IPS DF 6.9 (cell line): ENCODE measurements at regions not wholly inside any gene's neighbourhood (a gene's known extent, or its start where the extent isn't known, plus 50 kb on each side); places are given as distances from the start of the nearest gene placed in this dataset.
"Not testable (repeated sequence)": the region's sequence is repeated elsewhere in the genome, so short reads cannot be mapped to it uniquely, and the experiment has no call there.

ENCODE experiments used
- DNase-seq: peaks from one replicate; pipeline ENCODE4 v3.0.0-alpha.2; 2013; ENCODE audit warnings: low read depth, low spot score
- H3K27ac ChIP-seq: one replicate; pipeline ENCODE4 v1.5.1; 2013; ENCODE audit warnings: low read length, control low read depth
- H3K27me3 ChIP-seq: 2 replicates; pipeline ENCODE4 v1.6.1; 2013; ENCODE audit warnings: mild to moderate bottlenecking, low read length; ENCODE audit not compliant: control insufficient read depth, insufficient read depth
- H3K36me3 ChIP-seq: 2 replicates; pipeline ENCODE4 v1.6.1; 2013; ENCODE audit warnings: low read length; ENCODE audit not compliant: control insufficient read depth, insufficient read depth
- H3K4me1 ChIP-seq: 2 replicates; pipeline ENCODE4 v1.6.1; 2013; ENCODE audit warnings: low read length; ENCODE audit not compliant: control insufficient read depth, insufficient read depth
- H3K4me3 ChIP-seq: 2 replicates; pipeline ENCODE4 v1.5.1; 2013; ENCODE audit warnings: mild to moderate bottlenecking, low read length
- H3K9me3 ChIP-seq: 2 replicates; pipeline ENCODE4 v1.6.1; 2013; ENCODE audit warnings: low read length, inconsistent platforms; ENCODE audit not compliant: control insufficient read depth, insufficient read depth
- WGBS: extraction: QIAGEN DNeasy Blood & Tissue Kit; methylation state at CpG from one replicate; pipeline ENCODE4 v1.1.7; 2013; ENCODE audit warnings: mixed read lengths, missing lambda C conversion rate; ENCODE audit not compliant: insufficient read length, insufficient coverage; 5-methylcytosine and 5-hydroxymethylcytosine counted together

- no peak for DNase-seq
- WGBS, result no CpG with 5 or more reads among the region's 1 CpG
- no peak overlapping the region for H3K27ac ChIP-seq
Measured at GRCh38 chr2:161068670-161069069, 91.6 kb upstream of the TANK start.

DNA sequence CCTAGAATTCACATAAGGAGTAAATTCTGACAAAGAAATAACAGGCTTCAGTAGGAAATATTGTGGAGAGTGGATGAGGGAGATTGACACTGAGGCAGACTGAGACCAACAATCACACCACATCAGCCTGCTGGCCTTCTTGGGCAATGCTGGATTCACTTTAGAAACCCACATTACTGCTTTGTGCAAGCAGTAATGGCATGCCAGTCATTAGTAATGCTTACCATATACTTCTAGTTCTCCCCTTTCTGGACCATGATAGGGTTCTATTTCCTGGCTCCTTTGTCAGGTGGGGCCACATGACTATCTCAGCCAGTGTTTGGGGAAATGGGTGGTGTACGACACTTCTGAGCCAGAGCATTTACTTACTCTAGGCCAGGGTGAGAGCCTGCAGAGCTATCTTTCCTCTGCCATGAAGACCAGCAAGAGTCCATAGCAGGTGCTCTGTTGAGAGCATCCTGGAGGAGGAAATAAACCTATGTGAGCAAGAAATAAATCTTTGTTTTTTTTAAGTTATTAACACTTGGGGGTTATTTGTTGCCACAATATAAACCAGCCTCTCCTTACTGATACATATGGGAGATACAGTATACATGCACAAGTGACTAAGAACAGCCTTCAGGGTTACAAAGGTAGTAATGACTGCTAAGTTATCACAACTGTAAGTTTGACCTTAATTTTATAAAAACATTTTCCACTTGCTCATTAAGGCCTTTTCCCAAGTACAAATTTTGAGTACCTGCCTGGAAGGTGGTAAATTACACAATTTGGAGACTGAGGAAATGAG, 89.3 kb upstream of the TANK start:
- no peak for DNase-seq
- Histone ChIP-seq H3K36me3 (no peaks in the 10 kb centered on the region), H3K9me3 (no peaks in the 10 kb centered on the region), H3K4me1 (no peaks in the 10 kb centered on the region), H3K4me3 (no peak overlapping the region), H3K27me3 (no peaks in the 10 kb centered on the region), H3K27ac (no peak overlapping the region)
- no CpG with 5 or more reads among the region's 1 CpG for WGBS

More at GRCh38 chr2:161068670-161069069, 91.6 kb upstream of the TANK start:
- Histone ChIP-seq H3K9me3 (no peaks in the 10 kb centered on the region), H3K4me1 (no peaks in the 10 kb centered on the region), H3K36me3 (no peaks in the 10 kb centered on the region), H3K4me3 (no peak overlapping the region), H3K27me3 (no peaks in the 10 kb centered on the region)

- no CpG with 5 or more reads among the region's 2 CpGs for WGBS
- H3K27ac ChIP-seq, H3K27me3 ChIP-seq, H3K4me1 ChIP-seq, H3K4me3 ChIP-seq, H3K9me3 ChIP-seq, H3K36me3 ChIP-seq, DNase-seq: not testable (repeated sequence)
Measured at GRCh38 chr2:161072436-161072835, 87.8 kb upstream of the TANK start.

DNA sequence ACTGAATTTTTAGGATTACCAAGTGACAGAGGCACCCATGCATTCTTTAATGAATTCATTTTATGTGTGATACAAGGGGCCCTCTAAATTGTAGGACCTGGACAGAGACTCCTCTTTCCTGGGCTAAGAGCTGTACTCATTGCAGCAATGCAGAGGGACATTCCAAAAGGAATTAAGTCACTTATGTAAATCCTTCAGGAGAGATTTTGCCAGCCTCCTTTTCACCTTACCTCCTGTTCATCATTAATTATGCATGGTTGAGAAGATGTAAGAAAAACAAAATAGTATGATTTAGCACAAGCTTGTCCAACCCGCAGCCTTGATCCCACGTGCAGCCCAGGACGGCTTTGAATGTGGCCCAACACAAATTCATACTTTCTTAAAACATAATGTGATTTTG, 84.5 kb upstream of the TANK start:
- no CpG with 5 or more reads among the region's 3 CpGs for WGBS
- Histone ChIP-seq H3K9me3 (no peaks in the 10 kb centered on the region), H3K4me3 (no peak overlapping the region), H3K27ac (no peak overlapping the region), H3K36me3 (no peaks in the 10 kb centered on the region), H3K4me1 (no peaks in the 10 kb centered on the region), H3K27me3 (no peaks in the 10 kb centered on the region)
- no peak for DNase-seq

DNA sequence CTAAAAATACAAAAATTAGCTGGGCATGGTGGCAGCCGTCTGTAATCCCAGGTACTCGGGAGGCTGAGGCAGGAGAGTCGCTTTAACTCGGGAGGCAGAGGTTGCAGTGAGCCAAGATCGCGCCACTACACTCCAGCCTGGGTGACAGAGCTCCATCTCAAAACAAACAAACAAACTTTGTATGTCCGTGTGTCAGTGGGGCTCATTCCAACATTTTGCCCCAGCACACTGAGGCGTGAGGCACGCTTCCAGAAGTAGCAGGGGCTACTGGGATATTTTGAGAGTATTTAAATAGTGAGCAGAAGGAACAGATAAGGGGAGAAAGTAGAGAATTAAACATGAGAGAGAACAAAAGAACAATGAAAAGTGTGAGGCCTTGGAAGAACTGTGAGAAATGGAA, 83.3 kb upstream of the TANK start:
- no CpG with 5 or more reads among the region's 9 CpGs for WGBS
- Histone ChIP-seq H3K36me3 (no peaks in the 10 kb centered on the region), H3K4me3 (no peak overlapping the region), H3K9me3 (no peaks in the 10 kb centered on the region), H3K27me3 (no peaks in the 10 kb centered on the region), H3K4me1 (no peaks in the 10 kb centered on the region), H3K27ac (no peak overlapping the region)
- DNase-seq, result no peak

DNA sequence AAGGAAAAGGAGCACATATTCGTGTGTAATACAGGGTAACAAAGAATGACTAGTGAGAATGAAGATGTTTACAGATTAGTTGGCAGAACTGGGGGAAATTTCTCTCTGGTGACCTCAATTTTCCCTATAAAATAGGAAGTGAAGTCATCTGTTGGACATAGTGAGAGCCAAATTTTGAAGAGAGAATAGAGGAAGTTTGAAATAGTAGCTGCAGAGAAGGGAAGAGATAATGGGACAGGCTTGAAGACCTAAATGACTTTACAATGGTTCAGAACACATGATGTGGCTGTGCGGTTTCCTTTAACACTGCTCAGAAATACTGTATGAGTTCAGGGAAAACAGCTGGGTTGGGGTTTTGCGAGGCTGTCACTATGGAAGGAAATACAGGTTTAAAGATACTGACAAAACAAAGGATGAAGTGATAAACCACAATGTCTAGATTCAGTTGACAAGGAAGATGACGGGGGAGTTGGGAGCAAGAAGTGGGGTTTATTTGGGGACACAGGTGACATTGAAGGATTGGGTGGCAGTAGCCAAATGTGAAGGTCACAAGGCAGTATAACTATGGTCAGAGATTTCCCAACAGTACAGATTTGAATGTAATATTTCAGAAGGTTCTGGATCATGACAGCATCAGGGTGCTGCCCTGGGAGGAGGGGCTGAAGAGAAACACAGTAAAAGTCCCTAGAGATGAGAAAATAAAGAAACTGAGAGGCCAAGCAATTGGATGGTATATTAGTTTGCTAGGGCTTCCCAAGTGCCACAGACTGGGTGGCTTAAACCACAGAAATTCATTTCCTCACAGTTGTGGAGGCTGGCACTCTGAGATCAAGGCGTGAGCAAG, 82.6 kb upstream of the TANK start:
- H3K27ac ChIP-seq, result no peak overlapping the region
- no peaks in the 10 kb centered on the region for H3K4me1 ChIP-seq
- no peaks in the 10 kb centered on the region for H3K36me3 ChIP-seq
- no peaks in the 10 kb centered on the region for H3K27me3 ChIP-seq
- no peaks in the 10 kb centered on the region for H3K9me3 ChIP-seq
- WGBS, result no CpG with 5 or more reads among the region's 5 CpGs
- no peak overlapping the region for H3K4me3 ChIP-seq
- no peak for DNase-seq

- no peak for DNase-seq
- no peak overlapping the region for H3K27ac ChIP-seq
- H3K9me3 ChIP-seq, result no peaks in the 10 kb centered on the region
- H3K4me3 ChIP-seq, result no peak overlapping the region
- H3K36me3 ChIP-seq, result no peaks in the 10 kb centered on the region
- H3K27me3 ChIP-seq, result no peaks in the 10 kb centered on the region
- no CpG with 5 or more reads among the region's 2 CpGs for WGBS
- no peaks in the 10 kb centered on the region for H3K4me1 ChIP-seq
Measured at GRCh38 chr2:161078211-161078539, 82.1 kb upstream of the TANK start.

- H3K4me1 ChIP-seq, result no peaks in the 10 kb centered on the region
- H3K27me3 ChIP-seq, result no peaks in the 10 kb centered on the region
- no peaks in the 10 kb centered on the region for H3K36me3 ChIP-seq
- H3K27ac ChIP-seq, result no peak overlapping the region
- H3K9me3 ChIP-seq, result no peaks in the 10 kb centered on the region
- WGBS, result no CpG with 5 or more reads among the region's 2 CpGs
- no peak for DNase-seq
- no peak overlapping the region for H3K4me3 ChIP-seq
Measured at GRCh38 chr2:161085149-161085548, 75.1 kb upstream of the TANK start.

DNA sequence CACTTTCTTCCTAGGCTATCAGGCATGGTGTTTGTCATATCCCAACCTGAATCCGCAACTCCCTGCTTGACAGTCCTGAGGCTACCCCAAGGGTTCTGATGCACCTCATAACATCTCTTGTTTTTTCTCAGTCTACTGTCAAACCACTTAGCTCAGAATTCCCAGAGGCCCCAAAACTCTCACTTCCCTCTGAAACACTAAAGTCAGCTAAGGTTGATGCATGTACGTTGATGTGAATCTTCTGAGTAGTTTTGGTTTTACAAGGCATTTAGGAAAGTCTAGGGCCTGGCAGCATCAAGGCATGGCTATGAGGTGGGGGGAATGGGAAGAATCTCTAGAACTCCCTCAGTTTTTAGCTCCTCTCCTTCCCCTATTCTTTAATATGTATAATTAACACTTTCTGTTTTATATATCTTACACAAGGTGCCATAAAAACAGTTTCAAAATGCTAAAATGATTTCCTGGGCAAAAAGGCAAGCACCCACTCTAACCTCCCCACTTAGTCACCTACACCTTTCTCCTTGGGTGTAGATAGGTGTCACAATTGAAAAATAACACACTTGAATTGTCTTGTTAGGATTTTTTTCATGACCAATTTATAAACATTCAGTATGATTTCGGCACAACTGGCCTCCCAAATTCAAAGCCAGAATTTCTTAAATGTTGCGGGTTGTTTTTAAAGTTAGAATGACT, 71.4 kb upstream of the TANK start:
- Histone ChIP-seq H3K36me3 (no peaks in the 10 kb centered on the region), H3K27ac (no peak overlapping the region), H3K4me3 (no peak overlapping the region), H3K4me1 (no peaks in the 10 kb centered on the region), H3K9me3 (no peaks in the 10 kb centered on the region), H3K27me3 (no peaks in the 10 kb centered on the region)
- no CpG with 5 or more reads among the region's 4 CpGs for WGBS
- DNase-seq, result no peak

- H3K9me3 ChIP-seq, result no peaks in the 10 kb centered on the region
- no peak overlapping the region for H3K27ac ChIP-seq
- H3K27me3 ChIP-seq, result no peaks in the 10 kb centered on the region
- no peak overlapping the region for H3K4me3 ChIP-seq
- no peak for DNase-seq
- no CpG with 5 or more reads among the region's 5 CpGs for WGBS
- no peaks in the 10 kb centered on the region for H3K36me3 ChIP-seq
- H3K4me1 ChIP-seq, result no peaks in the 10 kb centered on the region
Measured at GRCh38 chr2:161090411-161090810, 69.8 kb upstream of the TANK start.
